Chondrocyte (in vitro differentiated cells): ENCODE measurements at regions not wholly inside any gene's neighbourhood (a gene's known extent, or its start where the extent isn't known, plus 50 kb on each side); places are given as distances from the start of the nearest gene placed in this dataset.

Experiments
- DNase-seq: peaks from one replicate; pipeline ENCODE4 v3.0.0; 2021; ENCODE audit warnings: mixed read lengths, low spot score
- H3K27ac Mint-ChIP-seq: one replicate; pipeline ENCODE4 v1.8.0; 2021; ENCODE audit warnings: mild to moderate bottlenecking, moderate library complexity, mixed read lengths; ENCODE audit not compliant: unreplicated experiment
- H3K27me3 Mint-ChIP-seq: 2 replicates; pipeline ENCODE4 v1.8.0; 2021; ENCODE audit warnings: low read depth, mixed read lengths
- H3K36me3 Mint-ChIP-seq: 2 replicates; pipeline ENCODE4 v1.8.0; 2021; ENCODE audit warnings: low read depth, mixed read lengths
- H3K4me1 Mint-ChIP-seq: 2 replicates; pipeline ENCODE4 v1.8.0; 2021; ENCODE audit warnings: low read depth, mild to moderate bottlenecking, mixed read lengths
- H3K4me3 Mint-ChIP-seq: one replicate; pipeline ENCODE4 v1.8.0; 2021; ENCODE audit warnings: mild to moderate bottlenecking, moderate library complexity, mixed read lengths; ENCODE audit not compliant: unreplicated experiment
- H3K9me3 Mint-ChIP-seq: 2 replicates; pipeline ENCODE4 v1.8.0; 2021; ENCODE audit warnings: low read depth, mixed read lengths
- CTCF ChIP-seq: fragments of 200-600 bp; sonication (generic); IDR thresholded peaks from 2 replicates; pipeline ENCODE4 v1.5.0; 2021; ENCODE audit warnings: antibody characterized with exemption, mild to moderate bottlenecking, moderate library complexity

GRCh38 chr2:150873396-150873772 is 385.9 kb upstream of the RND3 start:
- TF ChIP-seq CTCF: no peak
- no peak for DNase-seq
- no peaks in the 10 kb centered on the region for H3K27me3 Mint-ChIP-seq
- H3K4me1 Mint-ChIP-seq: peaks cover 45% of the 10 kb centered on the region
- H3K9me3 Mint-ChIP-seq: peaks cover 2% of the 10 kb centered on the region
- no peaks in the 10 kb centered on the region for H3K36me3 Mint-ChIP-seq
- no peak overlapping the region for H3K4me3 Mint-ChIP-seq
- no peak overlapping the region for H3K27ac Mint-ChIP-seq

GRCh38 chr2:150872756-150873395 is 385.4 kb upstream of the RND3 start:
- Mint-ChIP-seq H3K27me3 (no peaks in the 10 kb centered on the region), H3K27ac (no peak overlapping the region), H3K36me3 (no peaks in the 10 kb centered on the region), H3K4me1 (peaks cover 44% of the 10 kb centered on the region), H3K4me3 (no peak overlapping the region), H3K9me3 (no peaks in the 10 kb centered on the region)
- no peak for TF ChIP-seq CTCF
- DNase-seq: no peak

GRCh38 chr2:150866431-150866830 is 379.0 kb upstream of the RND3 start:
- Mint-ChIP-seq H3K27me3 (no peaks in the 10 kb centered on the region), H3K9me3 (peaks cover 11% of the 10 kb centered on the region), H3K4me1 (peaks cover 5% of the 10 kb centered on the region), H3K4me3 (no peak overlapping the region), H3K36me3 (no peaks in the 10 kb centered on the region), H3K27ac (no peak overlapping the region)
- no peak for TF ChIP-seq CTCF
- no peak for DNase-seq

GRCh38 chr2:150863691-150864090 is 376.2 kb upstream of the RND3 start:
- H3K4me3 Mint-ChIP-seq: no peak overlapping the region
- DNase-seq: no peak
- no peak overlapping the region for H3K27ac Mint-ChIP-seq
- peaks cover 5% of the 10 kb centered on the region for H3K4me1 Mint-ChIP-seq
- no peak for TF ChIP-seq CTCF
- H3K9me3 Mint-ChIP-seq: peaks cover 11% of the 10 kb centered on the region
- no peaks in the 10 kb centered on the region for H3K27me3 Mint-ChIP-seq
- no peaks in the 10 kb centered on the region for H3K36me3 Mint-ChIP-seq

- Mint-ChIP-seq H3K27me3 (no peaks in the 10 kb centered on the region), H3K9me3 (peaks cover 6% of the 10 kb centered on the region), H3K27ac (no peak overlapping the region), H3K4me3 (no peak overlapping the region), H3K36me3 (no peaks in the 10 kb centered on the region), H3K4me1 (no peaks in the 10 kb centered on the region)
- no peak for TF ChIP-seq CTCF
- DNase-seq: no peak
Observed at GRCh38 chr2:150860301-150860700, 372.8 kb upstream of the RND3 start.
